ENCODE measurements at regions not wholly inside any gene's neighbourhood (a gene's known extent, or its start where the extent isn't known, plus 50 kb on each side); places are given as distances from the start of the nearest gene placed in this dataset.

- TF ChIP-seq CTCF (IDR thresholded peaks at IDR 0.05; ENCODE audit: low read length): no peak
- no peak for TF ChIP-seq EZH2phosphoT487 (IDR thresholded peaks at IDR 0.05; ENCODE audit: low read length)
These were observed 382.0 kb downstream of the RAD51AP2 start for GRCh38 chr2:17136231-17136630.
